ENCODE measurements at regions not wholly inside any gene's neighbourhood (a gene's known extent, or its start where the extent isn't known, plus 50 kb on each side); places are given as distances from the start of the nearest gene placed in this dataset.

DNA sequence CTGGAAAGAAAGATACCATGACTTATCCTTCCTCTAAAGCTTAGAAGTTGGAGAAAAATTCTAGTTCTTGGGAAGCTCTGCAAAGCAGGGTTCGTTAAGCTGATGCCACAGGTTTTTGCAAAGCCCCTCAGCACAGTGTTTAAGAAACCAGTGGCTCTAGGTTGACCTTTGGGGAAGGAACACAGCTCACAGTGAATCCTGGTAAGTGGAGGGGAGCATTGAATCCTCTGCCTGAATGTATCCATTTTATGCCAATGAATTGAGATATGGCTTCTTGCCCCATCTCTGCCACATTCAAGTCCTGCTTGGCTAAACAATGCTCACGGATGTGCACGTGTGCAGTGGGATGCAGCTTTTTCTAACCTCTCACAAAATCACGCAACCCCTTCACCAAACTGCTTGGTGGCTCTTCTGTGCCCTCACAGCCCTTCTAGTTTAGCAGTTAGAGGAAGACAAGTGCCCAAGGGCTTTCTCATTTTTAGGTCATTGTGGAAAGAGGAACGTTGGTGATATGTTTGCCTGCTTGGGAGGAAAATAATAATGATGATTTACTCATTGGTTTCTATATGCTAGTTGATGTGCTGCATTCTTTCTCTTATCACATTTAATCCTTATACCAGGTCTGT lies 111.3 kb downstream of the DAD1 start:
- Histone ChIP-seq H3K4me3 (ENCODE audit: control insufficient read depth in 1 of 2, extremely low read depth in 1 of 2, low read length in 1 of 2) (peak overlapping the region in 1 of 2 donors; percentile 12), H3K27me3 (replicated peaks in 1 of 2; ENCODE audit: control insufficient read depth in 2 of 2, extremely low read depth in 1 of 2, insufficient read depth in 2 of 2, low read length in 1 of 2) (no peaks in the 10 kb centered on the region), H3K27ac (ENCODE audit: low read length) (peak overlapping the region; percentile 29), H3K4me1 (ENCODE audit: control insufficient read depth in 1 of 2, extremely low read depth in 1 of 2, insufficient read depth in 2 of 2, low read length in 2 of 2) (peaks cover 0 to 2% of the 10 kb centered on the region in 2 experiments), H3K36me3 (ENCODE audit: control insufficient read depth in 2 of 2, extremely low read depth in 1 of 2, insufficient read depth in 1 of 2, low read length in 1 of 2) (no peaks in the 10 kb centered on the region), H3K9me3 (no peaks in the 10 kb centered on the region)
- DNase-seq (no peak), ATAC-seq (replicated peaks in 1 of 4) (no peak)
- H3K27ac Mint-ChIP-seq: peak overlapping the region; percentile 31 to 80
- no peaks in the 10 kb centered on the region for H3K9me3 Mint-ChIP-seq
- peaks cover 0 to 38% (median 0%) of the 10 kb centered on the region in 3 donors for H3K4me1 Mint-ChIP-seq
- peak overlapping the region; percentile 36 to 64 (median 51) for H3K4me3 Mint-ChIP-seq
- H3K36me3 Mint-ChIP-seq: no peaks in the 10 kb centered on the region
- WGBS (ENCODE audit: insufficient coverage): no CpG with 5 or more reads among the region's 5 CpGs
- no peaks in the 10 kb centered on the region for H3K27me3 Mint-ChIP-seq
- POLR2A ChIA-PET: interaction anchor here in 1 of 2 donors (0.6 kb wide), 1 partner anchor 16 kb away, joined by 3 read pairs; no protein-coding TSS in a partner anchor
- CTCF ChIA-PET: interaction anchor here in 1 of 2 donors (1.0 kb wide), 1 partner anchor 88 kb away, joined by 3 read pairs; no protein-coding TSS in a partner anchor

DNA sequence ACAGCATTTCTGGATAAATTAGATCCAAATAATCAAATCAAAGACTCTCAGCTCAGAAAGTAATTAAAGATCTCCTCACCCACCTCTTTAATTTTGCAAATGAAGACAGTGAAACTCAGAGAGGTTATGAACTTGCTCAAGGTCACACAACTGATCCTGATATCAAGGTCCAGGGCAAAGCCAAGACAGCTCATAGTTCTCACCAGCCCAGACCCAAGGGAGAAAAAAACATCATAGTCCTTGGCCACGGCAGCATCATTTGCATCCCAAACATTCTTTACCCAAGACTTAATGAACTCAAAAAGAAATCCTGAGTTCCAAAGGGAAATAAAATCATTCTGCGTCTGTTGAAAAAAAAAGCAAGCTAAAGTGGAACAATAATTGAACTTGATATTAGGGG lies 112.1 kb downstream of the DAD1 start:
- Histone ChIP-seq H3K36me3 (ENCODE audit: control insufficient read depth in 2 of 2, extremely low read depth in 1 of 2, insufficient read depth in 1 of 2, low read length in 1 of 2) (no peaks in the 10 kb centered on the region), H3K9me3 (no peaks in the 10 kb centered on the region), H3K27ac (ENCODE audit: low read length) (no peak overlapping the region), H3K4me1 (ENCODE audit: control insufficient read depth in 1 of 2, extremely low read depth in 1 of 2, insufficient read depth in 2 of 2, low read length in 2 of 2) (no peaks in the 10 kb centered on the region), H3K27me3 (replicated peaks in 1 of 2; ENCODE audit: control insufficient read depth in 2 of 2, extremely low read depth in 1 of 2, insufficient read depth in 2 of 2, low read length in 1 of 2) (no peaks in the 10 kb centered on the region), H3K4me3 (ENCODE audit: control insufficient read depth in 1 of 2, extremely low read depth in 1 of 2, low read length in 1 of 2) (no peak overlapping the region)
- ChIA-PET POLR2A (no interaction called here), CTCF (interaction anchor here in 1 of 2 donors (1.0 kb wide), 2 partner anchors 12 to 88 kb away, joined by 3 to 4 read pairs; no protein-coding TSS in a partner anchor)
- no peak for ATAC-seq (replicated peaks in 1 of 4)
- Mint-ChIP-seq H3K4me1 (peaks cover 0 to 39% (median 0%) of the 10 kb centered on the region in 3 donors), H3K9me3 (no peaks in the 10 kb centered on the region), H3K36me3 (no peaks in the 10 kb centered on the region), H3K4me3 (peak overlapping the region in 2 of 3 donors; percentile 37 to 46), H3K27me3 (no peaks in the 10 kb centered on the region), H3K27ac (peak overlapping the region; percentile 61 to 82)
- no CpG with 5 or more reads among the region's 2 CpGs for WGBS (ENCODE audit: insufficient coverage)
- DNase-seq: no peak

DNA sequence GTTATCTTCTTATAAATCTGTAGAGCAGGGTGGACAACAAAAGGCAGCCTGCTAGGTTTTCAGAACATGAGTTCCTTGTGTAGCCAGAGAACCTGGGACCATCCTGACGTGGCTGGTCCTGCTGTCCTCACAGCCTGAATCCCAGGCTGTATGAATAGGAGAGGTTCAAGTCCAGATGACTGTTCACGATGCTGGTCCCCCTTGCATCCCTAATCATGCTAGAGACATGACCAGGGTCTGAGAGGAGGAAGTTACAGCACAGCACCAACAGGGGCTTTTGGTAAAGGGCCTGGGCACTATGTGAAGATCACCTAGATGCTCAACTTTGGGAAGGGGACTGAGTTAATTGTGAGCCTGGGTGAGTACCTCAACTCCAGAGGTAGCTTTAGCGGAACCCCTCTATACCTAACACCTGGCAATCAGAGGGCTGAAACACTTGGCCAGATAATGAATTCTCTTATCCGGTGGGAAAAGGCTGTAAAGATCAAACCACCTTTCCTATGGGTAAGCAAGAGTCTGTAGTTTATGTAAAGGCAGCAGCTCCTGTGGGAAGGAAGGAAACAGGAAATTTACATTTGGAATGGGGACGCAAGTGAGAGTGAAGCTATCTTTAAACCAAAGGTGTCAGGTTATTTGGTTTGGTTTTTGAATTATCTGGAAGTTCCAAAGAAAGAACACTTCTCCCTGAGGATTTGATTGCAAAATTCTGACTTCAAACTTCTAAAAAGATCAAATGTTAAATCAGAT lies 112.8 kb downstream of the DAD1 start:
- no peaks in the 10 kb centered on the region for H3K27me3 Mint-ChIP-seq
- CTCF ChIA-PET: interaction anchor here in 1 of 2 donors (1.0 kb wide), 1 partner anchor 13 kb away, joined by 4 read pairs; no protein-coding TSS in a partner anchor
- Histone ChIP-seq H3K9me3 (no peaks in the 10 kb centered on the region), H3K4me3 (ENCODE audit: control insufficient read depth in 1 of 2, extremely low read depth in 1 of 2, low read length in 1 of 2) (peak overlapping the region in 1 of 2 donors; percentile 7), H3K4me1 (ENCODE audit: control insufficient read depth in 1 of 2, extremely low read depth in 1 of 2, insufficient read depth in 2 of 2, low read length in 2 of 2) (no peaks in the 10 kb centered on the region), H3K27ac (ENCODE audit: low read length) (peak overlapping the region; percentile 44), H3K27me3 (replicated peaks in 1 of 2; ENCODE audit: control insufficient read depth in 2 of 2, extremely low read depth in 1 of 2, insufficient read depth in 2 of 2, low read length in 1 of 2) (no peaks in the 10 kb centered on the region), H3K36me3 (ENCODE audit: control insufficient read depth in 2 of 2, extremely low read depth in 1 of 2, insufficient read depth in 1 of 2, low read length in 1 of 2) (no peaks in the 10 kb centered on the region)
- H3K36me3 Mint-ChIP-seq: no peaks in the 10 kb centered on the region
- H3K9me3 Mint-ChIP-seq: no peaks in the 10 kb centered on the region
- POLR2A ChIA-PET: interaction anchor here in 1 of 2 donors (0.5 kb wide), 1 partner anchor 429 kb away, joined by 4 read pairs; no protein-coding TSS in a partner anchor
- H3K27ac Mint-ChIP-seq: peak overlapping the region; percentile 66 to 82
- DNase-seq: no peak
- ATAC-seq (replicated peaks in 1 of 4): no peak
- WGBS (ENCODE audit: insufficient coverage): no CpG with 5 or more reads among the region's 5 CpGs
- peak overlapping the region in 2 of 3 donors; percentile 17 to 46 for H3K4me3 Mint-ChIP-seq
- peaks cover 0 to 35% (median 0%) of the 10 kb centered on the region in 3 donors for H3K4me1 Mint-ChIP-seq

DNA sequence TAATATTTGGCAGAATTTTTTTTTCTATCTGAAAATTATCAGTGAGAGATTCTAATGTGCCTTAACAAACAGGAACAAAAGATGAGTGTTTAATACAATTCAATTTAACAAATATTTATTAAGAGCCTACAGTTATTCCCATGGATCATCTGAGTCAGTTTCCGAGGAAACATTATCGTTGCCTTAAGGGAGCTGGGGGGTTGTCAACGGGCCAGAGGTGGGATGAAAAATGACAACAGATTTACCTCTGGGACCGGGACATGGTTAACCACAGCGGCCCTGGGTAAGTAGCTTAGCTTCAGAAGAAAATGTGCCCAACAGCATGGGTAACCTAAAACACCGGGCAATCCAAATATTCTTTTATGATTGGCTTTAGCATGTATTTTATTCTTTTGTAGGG lies 113.6 kb downstream of the DAD1 start:
- H3K27me3 Mint-ChIP-seq: no peaks in the 10 kb centered on the region
- ATAC-seq (replicated peaks in 1 of 4) (no peak), DNase-seq (no peak)
- H3K9me3 ChIP-seq: no peaks in the 10 kb centered on the region
- CTCF ChIA-PET: no interaction called here
- H3K4me3 ChIP-seq (ENCODE audit: control insufficient read depth in 1 of 2, extremely low read depth in 1 of 2, low read length in 1 of 2): peak overlapping the region in 1 of 2 donors; percentile 7
- WGBS (ENCODE audit: insufficient coverage): no CpG with 5 or more reads among the region's 6 CpGs
- H3K36me3 ChIP-seq (ENCODE audit: control insufficient read depth in 2 of 2, extremely low read depth in 1 of 2, insufficient read depth in 1 of 2, low read length in 1 of 2): no peaks in the 10 kb centered on the region
- no peaks in the 10 kb centered on the region for H3K36me3 Mint-ChIP-seq
- no peaks in the 10 kb centered on the region for H3K9me3 Mint-ChIP-seq
- peaks cover 0 to 35% (median 0%) of the 10 kb centered on the region in 3 donors for H3K4me1 Mint-ChIP-seq
- H3K4me3 Mint-ChIP-seq: peak overlapping the region in 2 of 3 donors; percentile 34 to 37
- peak overlapping the region in 1 of 2 donors; percentile 61 for H3K27ac Mint-ChIP-seq
- no peaks in the 10 kb centered on the region for H3K4me1 ChIP-seq (ENCODE audit: control insufficient read depth in 1 of 2, extremely low read depth in 1 of 2, insufficient read depth in 2 of 2, low read length in 2 of 2)
- POLR2A ChIA-PET: interaction anchor here in 1 of 2 donors (0.5 kb wide), 1 partner anchor 428 kb away, joined by 4 read pairs; no protein-coding TSS in a partner anchor
- H3K27ac ChIP-seq (ENCODE audit: low read length): peak overlapping the region; percentile 44
- H3K27me3 ChIP-seq (replicated peaks in 1 of 2; ENCODE audit: control insufficient read depth in 2 of 2, extremely low read depth in 1 of 2, insufficient read depth in 2 of 2, low read length in 1 of 2): no peaks in the 10 kb centered on the region

DNA sequence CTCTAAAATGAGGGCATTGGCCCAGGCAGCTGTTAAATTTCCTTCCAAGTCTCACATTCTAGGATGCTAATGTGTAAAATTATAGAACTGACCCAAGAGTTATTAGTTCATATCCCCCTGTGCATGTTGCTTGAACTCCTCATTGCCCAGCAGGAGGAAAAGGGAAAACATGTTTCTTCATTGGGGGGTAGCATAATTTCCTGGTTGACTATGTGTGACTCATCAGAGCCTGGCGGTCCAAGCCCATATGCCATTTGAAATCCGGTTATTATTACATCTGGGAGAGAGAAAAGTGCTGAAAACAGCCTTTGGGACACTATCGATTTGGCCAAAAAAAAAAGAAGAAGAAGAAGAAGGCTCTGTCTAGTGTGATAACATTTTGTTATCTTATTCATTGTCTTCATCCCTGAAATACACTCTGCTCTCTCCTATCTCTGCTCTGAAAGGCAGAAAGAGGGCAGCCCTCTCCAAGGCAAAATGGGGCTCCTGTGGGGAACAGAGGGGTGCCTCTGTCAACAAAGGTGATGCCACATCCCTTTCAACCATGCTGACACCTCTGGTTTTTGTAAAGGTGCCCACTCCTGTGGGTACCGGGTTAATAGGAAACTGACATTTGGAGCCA lies 114.2 kb downstream of the DAD1 start:
- ChIA-PET CTCF (no interaction called here), POLR2A (no interaction called here)
- Histone ChIP-seq H3K4me1 (ENCODE audit: control insufficient read depth in 1 of 2, extremely low read depth in 1 of 2, insufficient read depth in 2 of 2, low read length in 2 of 2) (peaks cover 0 to 2% of the 10 kb centered on the region in 2 experiments), H3K4me3 (ENCODE audit: control insufficient read depth in 1 of 2, extremely low read depth in 1 of 2, low read length in 1 of 2) (no peak overlapping the region), H3K27me3 (replicated peaks in 1 of 2; ENCODE audit: control insufficient read depth in 2 of 2, extremely low read depth in 1 of 2, insufficient read depth in 2 of 2, low read length in 1 of 2) (no peaks in the 10 kb centered on the region), H3K36me3 (ENCODE audit: control insufficient read depth in 2 of 2, extremely low read depth in 1 of 2, insufficient read depth in 1 of 2, low read length in 1 of 2) (no peaks in the 10 kb centered on the region), H3K9me3 (no peaks in the 10 kb centered on the region), H3K27ac (ENCODE audit: low read length) (peak overlapping the region; percentile 34)
- Mint-ChIP-seq H3K36me3 (no peaks in the 10 kb centered on the region), H3K9me3 (no peaks in the 10 kb centered on the region), H3K4me3 (peak overlapping the region in 1 of 3 donors; percentile 37), H3K4me1 (peaks cover 0 to 35% (median 0%) of the 10 kb centered on the region in 3 donors), H3K27ac (peak overlapping the region; percentile 48 to 61), H3K27me3 (no peaks in the 10 kb centered on the region)
- no CpG with 5 or more reads among the region's 4 CpGs for WGBS (ENCODE audit: insufficient coverage)
- DNase-seq: no peak
- no peak for ATAC-seq (replicated peaks in 1 of 4)

All from T-cell (primary cell).